GM21717 (cell line): ENCODE measurements at regions not wholly inside any gene's neighbourhood (a gene's known extent, or its start where the extent isn't known, plus 50 kb on each side); places are given as distances from the start of the nearest gene placed in this dataset.

ENCODE experiments used
- ATAC-seq: cut with Tn5 transposase; IDR thresholded peaks from one replicate; pipeline ENCODE4 v1.9.1; 2021; ENCODE audit warnings: mild to moderate bottlenecking, moderate library complexity; ENCODE audit not compliant: unreplicated experiment

DNA sequence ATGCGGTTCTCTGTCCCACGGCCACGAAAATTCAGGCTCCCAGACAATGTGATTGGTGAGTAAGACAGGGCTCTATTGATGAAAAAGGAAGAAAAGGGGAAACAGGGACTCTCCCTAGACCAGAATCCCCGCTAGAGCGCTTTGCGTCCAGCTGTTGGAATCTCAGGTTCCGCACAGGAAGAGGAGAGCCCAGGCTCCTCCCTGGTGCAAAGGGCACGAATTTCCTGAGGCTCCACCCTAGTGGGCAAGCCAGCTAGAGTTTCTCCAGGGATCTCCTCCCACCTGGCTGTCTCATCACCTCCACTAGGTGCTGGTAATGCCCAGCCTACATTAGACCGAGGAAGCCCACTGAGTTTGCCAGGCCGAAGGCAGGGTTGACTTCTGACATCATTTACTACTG lies 135.9 kb upstream of the SOX4 start:
- no peak for ATAC-seq

DNA sequence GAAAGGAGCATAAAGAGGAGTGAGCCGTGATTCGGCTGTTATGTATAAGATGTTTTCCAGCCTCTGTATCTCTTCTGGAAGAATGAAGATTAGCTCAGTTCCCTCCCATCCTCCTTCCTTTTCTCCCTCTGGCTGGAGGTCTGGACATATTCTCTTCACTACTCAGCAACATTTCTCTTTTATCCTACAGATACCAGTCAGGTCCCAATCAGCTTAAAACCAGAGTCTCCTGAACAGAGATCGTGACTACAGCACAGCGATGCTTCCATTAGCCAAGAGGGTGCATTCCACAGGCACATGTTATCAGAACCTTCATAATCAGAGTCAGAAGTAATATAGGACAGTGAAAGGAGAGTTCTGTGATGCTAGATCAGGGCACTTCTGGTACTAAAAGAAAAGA lies 133.9 kb upstream of the SOX4 start:
- no peak for ATAC-seq

DNA sequence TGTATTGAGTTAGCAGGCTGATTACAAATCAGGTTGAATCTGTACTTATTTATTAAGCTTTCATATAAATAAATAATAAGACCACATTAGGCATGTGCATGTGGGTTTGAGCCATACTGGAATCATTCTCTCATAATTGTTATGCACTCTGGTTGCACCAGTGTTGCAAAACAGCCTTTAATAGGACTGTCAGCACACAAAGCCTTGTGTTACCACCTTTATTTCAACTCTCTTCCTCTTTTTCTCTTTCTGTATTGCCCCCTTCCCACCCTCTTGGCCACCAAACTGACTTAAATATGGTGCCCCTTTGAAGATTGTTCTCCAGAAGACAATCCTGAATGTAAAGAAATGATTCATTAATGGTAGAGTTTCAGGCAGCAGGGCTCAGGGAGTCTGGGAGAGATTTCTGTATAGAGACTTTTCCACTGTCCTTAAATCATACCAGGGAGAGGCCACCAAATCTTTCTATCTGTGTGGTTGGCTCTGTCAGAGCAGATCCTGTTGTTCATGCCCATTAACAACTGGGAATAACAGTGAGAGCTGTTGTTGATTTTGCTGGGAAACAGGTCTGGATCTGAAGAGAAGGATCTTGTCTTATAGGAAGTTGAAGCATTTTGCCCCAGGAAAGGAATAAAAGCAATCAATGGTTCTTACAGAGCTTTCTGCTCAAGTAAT lies 131.6 kb upstream of the SOX4 start:
- ATAC-seq: no peak

DNA sequence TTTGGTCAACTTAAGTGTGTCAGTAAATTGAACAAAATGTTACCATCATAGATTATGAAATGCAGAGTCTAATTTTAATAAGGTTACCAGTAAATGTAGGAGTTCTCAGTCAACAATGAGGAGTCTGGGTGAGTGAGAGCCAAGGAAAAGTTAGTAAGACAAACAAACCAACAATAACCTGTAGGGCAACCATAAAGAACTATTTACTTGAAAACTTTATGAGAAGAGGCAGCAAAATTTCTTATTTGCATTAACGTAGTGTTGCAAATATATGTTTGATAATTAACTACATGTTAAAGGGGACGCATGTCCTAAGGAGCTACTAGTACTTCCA lies 131.1 kb upstream of the SOX4 start:
- ATAC-seq: no peak

DNA sequence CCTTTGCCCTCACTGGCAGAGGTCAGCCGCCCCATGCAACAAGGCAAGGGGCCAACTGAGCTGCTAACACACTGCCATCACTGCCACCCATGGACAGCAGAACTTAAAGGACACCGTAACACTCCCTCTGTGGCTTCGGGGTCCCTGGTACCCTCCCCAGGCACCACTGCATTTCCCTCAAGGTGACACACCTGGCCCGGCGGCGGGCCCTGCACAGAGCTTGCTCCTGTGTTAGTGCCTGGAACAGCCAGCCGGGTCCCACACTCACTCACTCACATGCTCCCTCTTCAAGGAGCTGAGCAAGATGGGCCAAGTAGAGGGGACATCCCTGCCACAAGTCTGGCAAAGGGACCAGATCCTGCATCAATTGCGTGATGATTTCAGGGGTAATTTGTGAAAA lies 126.5 kb upstream of the SOX4 start:
- no peak for ATAC-seq

DNA sequence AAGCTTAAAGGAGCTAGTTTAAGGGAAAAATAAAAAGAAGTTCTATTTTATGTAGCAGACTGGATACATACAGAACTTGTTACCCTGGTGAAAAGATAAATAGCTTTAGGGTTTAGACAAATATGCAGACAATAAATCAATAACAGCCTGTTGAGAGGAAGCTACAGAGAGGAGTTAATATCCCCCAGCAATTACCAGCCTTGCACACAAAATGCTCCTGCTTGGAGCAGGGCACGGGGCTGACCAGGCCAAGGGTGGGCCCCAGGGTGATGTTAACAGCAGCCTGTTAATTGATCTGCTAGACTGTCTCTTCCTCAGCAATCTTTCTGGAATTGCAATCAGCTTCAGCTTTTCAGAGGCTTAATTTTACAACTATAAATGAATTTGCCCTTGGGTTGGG lies 125.1 kb upstream of the SOX4 start:
- ATAC-seq: no peak

DNA sequence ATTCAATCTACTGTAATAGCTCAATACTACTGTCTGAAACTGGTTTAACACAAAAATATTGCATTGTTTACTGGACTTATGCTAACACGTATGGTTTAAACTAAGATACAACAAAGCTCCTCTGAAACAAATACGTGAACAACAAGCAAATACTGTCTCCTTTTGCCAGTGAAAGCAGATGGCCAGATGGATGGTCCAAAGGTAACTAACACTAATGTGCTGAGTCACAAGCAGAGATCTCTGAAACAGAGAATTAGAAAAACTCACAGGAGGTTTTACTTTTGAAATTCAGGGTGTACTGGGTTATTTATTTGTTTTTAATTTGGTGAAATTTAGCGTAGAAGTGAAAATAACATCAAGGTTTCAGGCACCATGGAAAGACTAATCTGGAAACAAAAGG lies 124.3 kb upstream of the SOX4 start:
- ATAC-seq: no peak

DNA sequence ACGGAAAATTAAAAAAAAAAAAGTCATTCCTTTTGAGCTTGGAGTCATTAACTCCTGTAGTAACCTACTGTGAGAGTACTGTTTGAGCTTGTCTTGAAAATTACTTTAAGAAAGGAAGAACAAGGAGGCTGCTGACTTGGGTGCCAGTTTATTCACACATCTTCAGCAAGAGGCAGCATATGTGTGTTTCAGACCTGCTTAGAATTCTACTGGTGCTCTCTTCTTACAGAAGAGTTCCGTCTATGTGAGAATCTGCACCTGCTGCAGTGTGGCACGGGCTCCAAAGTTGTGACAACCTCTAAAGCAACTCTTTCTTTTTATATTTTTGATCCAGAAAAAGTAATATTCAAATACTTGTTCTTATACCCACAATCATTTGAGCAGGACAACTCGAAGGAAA lies 117.4 kb upstream of the SOX4 start:
- no peak for ATAC-seq

DNA sequence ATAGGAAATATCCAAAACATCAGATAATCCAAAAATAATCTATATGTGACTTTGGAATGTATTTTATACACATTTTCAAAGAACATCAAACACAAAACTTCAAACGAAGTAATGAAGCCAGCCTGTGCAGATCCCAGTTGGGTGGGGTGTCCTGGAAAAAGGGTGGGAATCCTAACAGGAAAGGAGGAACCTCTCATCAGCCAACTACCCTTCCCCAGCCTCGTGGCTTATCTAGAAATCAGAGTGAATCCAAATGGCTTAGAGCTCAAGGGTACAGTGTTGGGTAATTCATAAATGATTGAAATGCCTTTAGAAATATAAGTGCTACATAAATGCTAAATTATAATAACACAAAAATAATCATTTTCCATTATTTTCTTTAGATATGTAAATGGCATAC lies 115.1 kb upstream of the SOX4 start:
- no peak for ATAC-seq

DNA sequence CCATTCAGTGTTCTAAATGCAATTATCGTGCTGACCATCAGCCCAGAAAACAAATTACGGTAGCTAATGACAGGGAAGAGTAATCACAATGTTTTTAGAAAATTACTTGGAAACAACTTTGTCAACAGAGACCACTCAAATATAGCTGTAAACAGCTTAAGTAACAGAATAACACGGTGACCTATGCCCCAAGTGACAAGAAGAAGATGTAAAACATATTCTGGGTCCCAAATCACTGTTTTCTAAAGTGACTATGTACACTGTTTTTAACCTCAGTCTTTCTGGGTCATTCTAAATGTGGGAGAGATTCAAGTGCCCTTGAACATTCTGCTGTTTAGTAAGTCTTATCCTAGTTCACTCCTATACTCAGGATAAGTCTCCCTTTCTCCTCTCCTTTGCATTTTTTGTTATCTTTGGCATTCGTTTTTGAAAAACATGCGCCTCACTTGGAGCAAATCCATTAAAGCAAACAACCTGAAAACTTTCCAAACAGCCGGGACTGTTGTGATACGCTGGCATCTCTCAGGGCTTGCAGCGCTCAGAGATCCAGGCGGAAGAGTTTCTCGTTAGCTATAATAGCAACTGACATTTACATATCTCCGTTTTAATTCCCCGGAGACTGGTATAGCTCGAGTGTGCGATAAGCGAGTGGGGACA lies 114.5 kb upstream of the SOX4 start:
- ATAC-seq: no peak

DNA sequence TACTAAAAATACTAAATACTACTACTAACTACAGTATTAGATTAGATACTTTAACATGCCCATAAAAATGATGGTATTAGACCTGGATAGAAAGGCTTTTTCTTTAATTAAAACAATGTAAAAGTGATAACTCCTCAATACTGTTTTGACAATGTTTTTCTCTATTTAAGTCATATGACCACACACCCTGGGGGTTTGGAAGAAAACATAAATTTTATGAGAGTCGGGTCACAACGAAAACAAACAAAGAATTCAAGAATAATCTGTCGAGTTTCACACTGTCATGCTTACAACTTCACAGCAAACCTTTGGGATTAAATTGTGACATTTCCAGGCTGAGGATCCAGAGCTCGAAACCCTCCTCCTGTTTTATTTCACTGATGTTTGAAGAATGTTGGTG lies 107.4 kb upstream of the SOX4 start:
- no peak for ATAC-seq

DNA sequence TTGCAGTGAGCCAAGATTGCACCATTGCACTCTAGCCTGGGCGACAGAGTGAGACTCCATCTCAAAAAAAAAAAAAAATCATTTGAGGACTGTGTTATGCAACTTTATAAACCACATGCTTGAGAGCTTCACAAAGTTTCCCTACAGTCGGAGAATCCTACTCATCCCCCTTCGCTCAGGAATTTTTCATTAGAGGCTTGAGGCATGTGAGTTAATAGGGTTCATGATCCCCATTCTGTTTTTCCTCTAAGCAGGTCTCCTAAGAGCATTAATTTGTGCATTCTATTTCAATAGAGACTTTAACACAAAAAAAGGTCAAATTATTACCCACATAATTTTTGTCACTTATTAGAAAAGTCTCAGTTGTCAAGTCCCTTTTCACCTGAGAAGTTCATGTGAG lies 103.7 kb upstream of the SOX4 start:
- ATAC-seq: no peak

DNA sequence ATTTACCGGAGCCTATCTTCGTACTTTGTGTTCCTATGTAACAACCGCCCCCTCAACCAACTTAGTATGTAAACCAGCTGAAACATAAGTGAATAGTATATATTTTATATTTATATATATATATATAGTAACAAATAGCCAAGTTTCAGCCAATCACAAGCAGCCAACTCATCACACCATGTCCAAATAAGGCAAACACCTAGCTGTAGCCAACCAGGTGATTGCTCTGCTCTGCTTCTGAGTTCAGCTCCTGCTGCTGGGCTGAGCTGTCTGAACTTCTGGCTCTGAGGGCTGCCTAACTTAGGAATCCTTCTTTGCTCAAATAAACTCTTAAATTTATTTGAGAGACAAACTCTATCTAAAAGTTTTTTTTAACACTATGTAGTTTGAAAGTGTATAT lies 101.6 kb upstream of the SOX4 start:
- no peak for ATAC-seq

DNA sequence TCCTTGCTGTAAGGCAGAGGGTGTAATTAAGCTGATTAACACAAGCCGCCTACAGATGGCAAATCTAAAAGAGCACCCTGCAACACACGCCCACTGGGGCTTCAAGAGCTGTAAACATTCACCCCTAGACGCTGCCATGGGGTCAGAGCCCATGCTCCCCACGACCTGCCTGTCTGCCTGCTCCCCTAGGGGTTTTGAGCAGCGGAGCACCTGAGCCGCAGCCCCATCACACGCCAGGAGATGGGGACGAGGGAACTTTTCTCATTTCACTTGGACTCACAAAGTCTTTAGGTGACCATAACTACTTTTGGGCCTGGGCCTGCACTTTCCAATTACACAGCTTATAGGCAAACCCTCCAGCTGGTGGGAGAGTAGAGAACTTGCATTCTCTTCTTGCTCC lies 99.0 kb upstream of the SOX4 start:
- ATAC-seq: no peak

DNA sequence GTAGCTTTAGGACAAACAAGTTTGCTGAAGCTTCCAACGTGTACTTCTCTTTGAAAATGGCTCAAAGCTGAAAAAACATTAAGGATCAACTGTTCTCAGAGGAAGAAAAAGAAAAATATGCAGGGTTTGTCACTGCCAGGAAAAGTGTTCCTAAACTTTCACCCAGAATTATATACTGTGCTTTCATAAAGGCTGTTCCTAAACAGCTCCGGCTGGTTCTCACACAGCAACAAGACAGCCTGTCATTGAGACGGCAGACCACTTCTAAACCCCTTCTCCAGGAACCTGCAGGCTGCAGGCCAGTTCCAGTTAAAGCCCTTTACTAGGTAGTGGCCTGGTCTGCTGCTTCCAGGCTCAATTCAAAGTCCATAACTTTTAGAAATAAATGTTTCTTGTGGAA lies 97.4 kb upstream of the SOX4 start:
- no peak for ATAC-seq

DNA sequence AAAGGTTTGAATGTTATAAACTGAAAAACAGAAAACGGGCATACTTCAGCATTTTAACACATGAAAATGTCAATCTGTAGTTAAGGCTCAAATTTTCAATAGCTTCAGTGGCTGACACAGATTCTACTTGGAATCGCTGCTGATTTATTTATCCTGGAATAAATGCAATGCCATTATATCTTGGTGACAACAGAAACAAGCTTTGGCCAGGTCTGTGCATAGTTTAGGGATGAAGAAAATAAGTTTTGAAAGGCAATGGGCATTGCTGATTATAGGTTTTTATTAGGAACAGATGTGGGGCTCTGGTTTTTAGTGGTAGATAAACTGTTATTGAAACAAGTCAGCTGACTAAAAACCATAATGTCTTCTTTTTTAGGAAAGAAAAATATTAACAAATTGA lies 96.8 kb upstream of the SOX4 start:
- ATAC-seq: no peak

DNA sequence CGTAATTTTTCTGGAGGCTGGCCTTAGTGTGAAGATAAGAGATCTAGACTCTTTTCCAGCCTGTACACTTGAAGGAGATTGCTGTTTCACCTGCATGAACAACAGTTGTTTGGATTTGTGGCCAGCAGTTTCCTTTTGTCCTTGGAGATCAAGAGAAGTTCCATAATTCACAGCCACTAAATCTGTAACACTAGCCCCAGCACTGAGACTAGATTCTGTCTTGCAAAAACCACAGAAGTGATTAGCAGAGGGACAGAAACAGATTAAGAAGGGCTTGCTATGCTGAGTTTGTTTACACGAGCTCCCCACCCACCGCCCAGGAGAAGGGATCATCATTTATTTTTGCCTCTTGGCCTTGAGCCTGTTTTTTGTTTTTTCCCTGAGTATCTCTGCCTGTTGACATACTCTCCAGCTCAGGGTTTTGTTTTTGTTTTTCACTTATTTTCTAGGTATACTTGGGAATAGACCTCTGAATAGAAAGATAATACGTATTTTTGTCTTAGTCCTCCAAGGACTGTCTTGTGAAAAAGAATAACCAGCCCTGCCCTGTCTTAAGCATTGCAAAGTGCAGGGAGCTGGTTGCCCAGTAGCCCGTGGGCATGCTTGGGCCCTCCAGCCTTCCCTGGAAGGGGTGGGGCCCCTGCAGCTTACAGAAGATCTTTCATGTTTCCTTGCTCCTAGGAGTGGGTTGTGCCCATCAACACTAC lies 93.1 kb upstream of the SOX4 start:
- ATAC-seq: no peak

DNA sequence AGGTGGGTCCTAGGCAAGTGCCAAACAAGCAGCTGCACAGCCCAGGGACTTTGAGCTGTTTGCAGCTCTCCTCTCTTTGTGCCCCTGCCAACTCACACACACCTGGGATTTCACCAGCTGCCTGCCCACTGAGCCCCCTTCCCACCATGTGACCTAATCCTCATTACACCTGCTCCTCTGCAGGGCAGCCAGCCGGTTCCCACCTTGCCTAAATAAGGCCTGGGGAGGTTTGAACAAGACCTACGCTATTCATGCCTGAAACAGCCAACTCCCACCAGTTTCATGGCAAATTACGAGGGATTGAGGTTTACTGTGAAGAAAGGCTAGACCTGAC lies 92.6 kb upstream of the SOX4 start:
- ATAC-seq: no peak

DNA sequence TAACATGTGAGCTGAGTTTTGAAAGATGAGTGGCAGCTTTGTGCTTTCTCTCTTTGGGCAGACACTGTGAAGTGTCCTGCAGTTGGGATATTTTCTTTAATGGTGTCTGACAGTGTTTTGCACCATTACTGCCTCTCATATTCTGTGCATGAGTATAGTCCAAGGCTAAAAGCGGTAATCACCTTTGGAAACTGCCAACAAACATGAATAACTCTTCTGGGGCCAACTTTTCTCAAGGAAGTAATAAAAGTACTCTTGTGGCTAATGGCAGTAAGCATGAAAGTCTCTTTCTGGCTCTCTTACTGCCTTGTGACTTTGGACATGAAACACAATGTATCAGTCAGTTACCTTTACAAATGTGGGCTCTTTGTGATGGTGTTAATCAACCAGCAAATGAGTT lies 91.7 kb upstream of the SOX4 start:
- ATAC-seq: no peak

DNA sequence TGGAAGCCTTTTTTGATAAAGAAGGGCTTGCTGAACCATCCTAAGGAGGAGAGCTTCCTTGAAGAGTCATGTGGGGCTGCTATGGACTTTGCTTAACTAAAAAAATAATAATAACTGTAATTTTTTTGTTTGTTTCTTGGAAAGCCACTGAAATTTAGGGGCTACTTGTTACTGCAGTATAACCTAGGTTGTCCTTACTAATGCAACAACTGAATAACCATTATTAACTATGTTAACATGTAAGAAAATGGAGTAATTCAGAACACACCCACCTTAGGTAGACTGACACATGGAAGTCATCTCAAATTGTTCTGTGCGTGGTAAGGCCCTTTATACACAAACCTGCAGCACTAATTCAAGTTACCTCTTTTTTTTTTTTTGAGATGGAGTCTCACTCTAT lies 90.9 kb upstream of the SOX4 start:
- no peak for ATAC-seq

DNA sequence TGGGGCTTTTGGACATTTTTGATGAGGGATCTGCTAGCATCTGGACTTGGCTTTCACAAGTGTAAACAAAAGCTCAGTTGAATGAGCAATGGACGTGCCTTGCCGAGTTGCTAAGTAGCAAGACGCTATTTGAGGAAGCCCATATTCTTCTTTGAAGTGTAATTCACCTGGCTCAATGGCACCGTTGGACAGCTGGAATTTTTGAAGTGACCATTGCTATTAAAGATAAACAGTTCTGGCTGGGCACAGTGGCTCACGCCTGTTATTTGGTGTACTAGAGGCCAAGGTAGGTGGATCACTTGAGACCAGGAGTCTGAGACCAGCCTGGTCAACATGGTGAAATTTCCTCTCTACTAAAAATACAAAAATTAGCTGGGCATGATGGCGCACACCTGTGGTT lies 88.8 kb upstream of the SOX4 start:
- ATAC-seq: no peak

DNA sequence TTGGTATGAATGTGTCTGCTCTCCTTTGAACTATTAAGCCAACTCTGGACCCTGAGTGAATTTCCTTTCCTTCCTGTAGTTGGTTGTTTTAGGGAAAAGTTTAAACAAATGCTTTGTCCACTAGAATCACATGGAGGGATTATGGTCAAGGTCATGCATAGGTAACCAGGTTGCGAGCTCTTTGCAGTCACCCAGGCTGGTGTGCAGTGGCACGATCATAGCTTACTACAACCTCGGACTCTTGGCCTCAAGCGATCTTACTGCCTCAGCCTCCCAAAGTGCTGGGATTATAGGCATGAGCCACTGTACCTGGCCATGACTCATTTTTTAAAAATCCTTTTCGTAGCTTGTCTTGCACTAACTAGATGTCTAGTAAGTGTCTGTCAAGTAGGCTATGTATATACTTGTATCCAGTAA lies 88.0 kb upstream of the SOX4 start:
- no peak for ATAC-seq

DNA sequence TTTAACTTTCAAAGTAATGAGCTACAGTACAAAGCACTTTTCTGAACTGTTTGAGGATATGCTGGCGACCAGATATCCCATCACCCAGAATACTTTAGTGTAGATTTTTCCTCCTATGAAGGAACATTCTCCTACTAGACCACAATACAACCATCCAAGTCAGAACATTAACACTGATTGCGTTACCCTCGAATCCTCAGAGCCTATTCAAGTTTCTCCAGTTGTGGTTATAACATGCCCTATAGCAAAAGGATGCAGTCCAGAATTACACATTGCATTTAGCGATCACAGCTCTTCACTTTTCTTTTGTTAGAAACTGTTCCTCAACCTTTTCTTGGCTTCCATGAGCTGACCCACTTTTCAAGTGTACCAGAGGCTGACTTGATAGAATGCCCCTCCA lies 87.4 kb upstream of the SOX4 start:
- no peak for ATAC-seq
